KMS-11 (cell line): ENCODE measurements at regions not wholly inside any gene's neighbourhood (a gene's known extent, or its start where the extent isn't known, plus 50 kb on each side); places are given as distances from the start of the nearest gene placed in this dataset.

ENCODE experiments used
- H2AFZ ChIP-seq: fragments of 200-600 bp; sonication (generic); 2 replicates; pipeline ENCODE4 v1.6.1; 2016; ENCODE audit warnings: antibody characterized with exemption, mixed run types, low read depth
- H3K27ac ChIP-seq: fragments of 200-600 bp; sonication (generic); 2 replicates; pipeline ENCODE4 v1.6.1; 2016; ENCODE audit warnings: mild to moderate bottlenecking, mixed run types
- H3K27me3 ChIP-seq: fragments of 200-600 bp; sonication (generic); 2 replicates; pipeline ENCODE4 v1.6.1; 2017; ENCODE audit warnings: mild to moderate bottlenecking, low read depth, mixed run types, moderate library complexity; ENCODE audit not compliant: insufficient read depth
- H3K36me3 ChIP-seq: fragments of 200-600 bp; sonication (generic); 2 replicates; pipeline ENCODE4 v1.6.1; 2017; ENCODE audit warnings: mild to moderate bottlenecking, mixed run types; ENCODE audit not compliant: insufficient read depth
- H3K4me1 ChIP-seq: fragments of 200-600 bp; sonication (generic); 2 replicates; pipeline ENCODE4 v1.6.1; 2016; ENCODE audit warnings: mild to moderate bottlenecking, low read depth, mixed run types; ENCODE audit not compliant: poor library complexity, severe bottlenecking
- H3K4me2 ChIP-seq: fragments of 200-600 bp; sonication (generic); 2 replicates; pipeline ENCODE4 v1.7.0; 2016; ENCODE audit warnings: mild to moderate bottlenecking, mixed run types
- H3K4me3 ChIP-seq: fragments of 200-600 bp; sonication (generic); IDR thresholded peaks from 2 replicates; pipeline ENCODE4 v1.6.1; 2017; ENCODE audit warnings: low read depth, low read length, mixed read lengths; ENCODE audit not compliant: insufficient read depth
- H3K79me2 ChIP-seq: fragments of 200-600 bp; sonication (generic); 2 replicates; pipeline ENCODE4 v1.6.1; 2016; ENCODE audit warnings: low read depth, mixed run types; ENCODE audit not compliant: insufficient read depth
- H3K9ac ChIP-seq: fragments of 200-600 bp; sonication (generic); 2 replicates; pipeline ENCODE4 v1.6.1; 2016; ENCODE audit warnings: mild to moderate bottlenecking, mixed run types
- H4K20me1 ChIP-seq: fragments of 200-600 bp; sonication (generic); 2 replicates; pipeline ENCODE4 v1.6.1; 2016; ENCODE audit warnings: mild to moderate bottlenecking, mixed run types; ENCODE audit not compliant: insufficient read depth
- CTCF ChIP-seq: fragments of 200-600 bp; sonication (generic); conservative IDR thresholded peaks from 2 replicates; pipeline ENCODE4 v1.6.1; 2017; ENCODE audit warnings: low read depth, mild to moderate bottlenecking, antibody characterized with exemption, low read length, moderate library complexity, mixed read lengths

- Histone ChIP-seq H2AFZ (no peak overlapping the region), H3K9ac (no peak overlapping the region), H4K20me1 (no peaks in the 10 kb centered on the region), H3K4me3 (no peak overlapping the region), H3K4me1 (no peaks in the 10 kb centered on the region), H3K36me3 (no peaks in the 10 kb centered on the region), H3K4me2 (no peak overlapping the region), H3K79me2 (no peaks in the 10 kb centered on the region), H3K27me3 (no peaks in the 10 kb centered on the region), H3K27ac (no peak overlapping the region)
- no peak for TF ChIP-seq CTCF
Measured at GRCh38 chr3:95002438-95003046, 939.7 kb downstream of the NSUN3 start.

- no peak for TF ChIP-seq CTCF
- Histone ChIP-seq H3K27me3 (no peaks in the 10 kb centered on the region), H3K9ac (no peak overlapping the region), H3K4me1 (peaks cover 19% of the 10 kb centered on the region), H3K36me3 (no peaks in the 10 kb centered on the region), H3K79me2 (no peaks in the 10 kb centered on the region), H4K20me1 (no peaks in the 10 kb centered on the region), H3K4me2 (peak overlapping the region; percentile 40; the same call in 1 of the 2 replicates), H3K4me3 (no peak overlapping the region), H3K27ac (peak overlapping the region; percentile 24; the same call in 1 of the 2 replicates), H2AFZ (peak overlapping the region; percentile 41; the same call in 1 of the 2 replicates)
Measured at GRCh38 chr3:95028688-95029087, 965.8 kb downstream of the NSUN3 start.

- Histone ChIP-seq H3K4me3 (no peak overlapping the region), H3K4me2 (no peak overlapping the region), H3K27me3 (no peaks in the 10 kb centered on the region), H3K4me1 (peaks cover 19% of the 10 kb centered on the region), H3K9ac (no peak overlapping the region), H3K27ac (no peak overlapping the region), H4K20me1 (no peaks in the 10 kb centered on the region), H3K79me2 (no peaks in the 10 kb centered on the region), H2AFZ (no peak overlapping the region), H3K36me3 (no peaks in the 10 kb centered on the region)
- TF ChIP-seq CTCF, result no peak
Measured at GRCh38 chr3:95029644-95030043, 966.8 kb downstream of the NSUN3 start.

GRCh38 chr3:95036526-95037021, 973.7 kb downstream of the NSUN3 start:
- TF ChIP-seq CTCF, result no peak
- no peak overlapping the region for H3K4me2 ChIP-seq
- no peaks in the 10 kb centered on the region for H4K20me1 ChIP-seq
- no peaks in the 10 kb centered on the region for H3K27me3 ChIP-seq
- H2AFZ ChIP-seq, result no peak overlapping the region
- H3K9ac ChIP-seq, result no peak overlapping the region
- no peaks in the 10 kb centered on the region for H3K36me3 ChIP-seq
- H3K4me1 ChIP-seq, result no peaks in the 10 kb centered on the region
- no peak overlapping the region for H3K4me3 ChIP-seq
- H3K27ac ChIP-seq, result no peak overlapping the region
- H3K79me2 ChIP-seq, result no peaks in the 10 kb centered on the region
